GM23248 (cell line): ENCODE measurements at regions not wholly inside any gene's neighbourhood (a gene's known extent, or its start where the extent isn't known, plus 50 kb on each side); places are given as distances from the start of the nearest gene placed in this dataset.

Experiments
- DNase-seq: peaks from one replicate; pipeline ENCODE4 v3.0.0-alpha.2; 2015
- H2AFZ ChIP-seq: fragments of 200-600 bp; sonication (generic); 2 replicates; pipeline ENCODE4 v1.6.1; 2016; ENCODE audit warnings: antibody characterized with exemption
- H3F3A ChIP-seq: fragments of 200-600 bp; sonication (generic); 2 replicates; pipeline ENCODE4 v1.6.1; 2016; ENCODE audit warnings: mild to moderate bottlenecking, antibody characterized with exemption, mixed run types; ENCODE audit not compliant: insufficient read depth
- H3K27ac ChIP-seq: fragments of 200-600 bp; sonication (generic); 2 replicates; pipeline ENCODE4 v1.5.1; 2016; ENCODE audit warnings: mild to moderate bottlenecking
- H3K27me3 ChIP-seq: fragments of 200-600 bp; sonication (generic); replicated peaks from 2 replicates; pipeline ENCODE4 v1.6.1; 2016; ENCODE audit warnings: mild to moderate bottlenecking; ENCODE audit not compliant: insufficient read depth
- H3K36me3 ChIP-seq: fragments of 200-600 bp; sonication (generic); 2 replicates; pipeline ENCODE4 v1.6.1; 2016; ENCODE audit warnings: low read depth, mild to moderate bottlenecking
- H3K4me1 ChIP-seq: fragments of 200-600 bp; sonication (generic); 2 replicates; pipeline ENCODE4 v1.6.1; 2016; ENCODE audit warnings: mild to moderate bottlenecking; ENCODE audit not compliant: insufficient read depth
- H3K4me2 ChIP-seq: fragments of 200-600 bp; sonication (generic); one replicate; pipeline ENCODE4 v1.6.1; 2016; ENCODE audit warnings: mild to moderate bottlenecking; ENCODE audit not compliant: unreplicated experiment
- H3K4me3 ChIP-seq: fragments of 200-600 bp; sonication (generic); 2 replicates; pipeline ENCODE4 v1.5.1; 2016; ENCODE audit warnings: mild to moderate bottlenecking
- H3K79me2 ChIP-seq: fragments of 200-600 bp; sonication (generic); 2 replicates; pipeline ENCODE4 v1.6.1; 2016; ENCODE audit warnings: mild to moderate bottlenecking; ENCODE audit not compliant: insufficient read depth
- H3K9ac ChIP-seq: fragments of 200-600 bp; sonication (generic); 2 replicates; pipeline ENCODE4 v1.6.1; 2016; ENCODE audit warnings: mild to moderate bottlenecking
- H3K9me2 ChIP-seq: fragments of 200-600 bp; sonication (generic); 2 replicates; pipeline ENCODE4 v1.6.1; 2016; ENCODE audit warnings: mixed run types, mild to moderate bottlenecking, moderate library complexity; ENCODE audit not compliant: insufficient read depth
- H3K9me3 ChIP-seq: fragments of 200-600 bp; sonication (generic); one replicate; pipeline ENCODE4 v1.6.1; 2017; ENCODE audit warnings: low read depth
- H4K20me1 ChIP-seq: fragments of 200-600 bp; sonication (generic); 2 replicates; pipeline ENCODE4 v1.6.0; 2016; ENCODE audit not compliant: insufficient read depth
- EZH2 ChIP-seq: fragments of 200-600 bp; sonication (generic); IDR thresholded peaks from 2 replicates; pipeline ENCODE4 v1.6.1; 2018; ENCODE audit warnings: antibody characterized with exemption, mild to moderate bottlenecking; ENCODE audit not compliant: insufficient read depth, poor library complexity, severe bottlenecking
- EZH2phosphoT487 ChIP-seq: fragments of 200-600 bp; sonication (generic); IDR thresholded peaks from 2 replicates; pipeline ENCODE4 v1.6.1; 2018; ENCODE audit warnings: antibody characterized with exemption, moderate library complexity, mild to moderate bottlenecking, low read depth; ENCODE audit not compliant: insufficient read depth
- WGBS, 2 experiments: methylation state at CpG; one replicate each; pipeline ENCODE4 v1.1.6; 2015 to 2017; ENCODE audit warnings: low lambda C conversion rate in 2 of 2, low coverage in 1 of 2; ENCODE audit errors: missing lambda C conversion rate in 2 of 2; 5-methylcytosine and 5-hydroxymethylcytosine counted together
- in situ Hi-C: fragments of 300-500 bp; cut with MboI; formaldehyde crosslinking; loops from 2 replicates; pipeline ENCODE4 v1.15.0; 2020

- H3K27ac ChIP-seq, result no peak overlapping the region
- H3K36me3 ChIP-seq, result no peaks in the 10 kb centered on the region
- H3K79me2 ChIP-seq, result no peaks in the 10 kb centered on the region
- H3K9ac ChIP-seq, result no peak overlapping the region
- H3F3A ChIP-seq, result no peaks in the 10 kb centered on the region
- no peak overlapping the region for H2AFZ ChIP-seq
- no peaks in the 10 kb centered on the region for H4K20me1 ChIP-seq
- no peak overlapping the region for H3K4me3 ChIP-seq
- in situ Hi-C loops, result no loop called here
- H3K4me2 ChIP-seq, result no peak overlapping the region
- no peaks in the 10 kb centered on the region for H3K4me1 ChIP-seq
- 22% methylated on average over 17 of the region's 17 CpGs for WGBS, 2 experiments
- no peaks in the 10 kb centered on the region for H3K27me3 ChIP-seq
- no peak for DNase-seq
- H3K9me3 ChIP-seq, result no peaks in the 10 kb centered on the region
- TF ChIP-seq EZH2phosphoT487, result no peak
- no peak for TF ChIP-seq EZH2
- H3K9me2 ChIP-seq, result no peaks in the 10 kb centered on the region
Observed at GRCh38 chr2:2960441-2961133, 417.0 kb downstream of the EIPR1 start.

- H3K79me2 ChIP-seq, result no peaks in the 10 kb centered on the region
- H3K9me3 ChIP-seq, result peaks cover 5% of the 10 kb centered on the region
- no peaks in the 10 kb centered on the region for H3K27me3 ChIP-seq
- no peaks in the 10 kb centered on the region for H3F3A ChIP-seq
- no peak for DNase-seq
- no peak overlapping the region for H3K4me2 ChIP-seq
- no peaks in the 10 kb centered on the region for H4K20me1 ChIP-seq
- H3K4me1 ChIP-seq, result no peaks in the 10 kb centered on the region
- TF ChIP-seq EZH2phosphoT487, result no peak
- no peak for TF ChIP-seq EZH2
- no peak overlapping the region for H3K4me3 ChIP-seq
- in situ Hi-C loops, result no loop called here
- no peak overlapping the region for H3K9ac ChIP-seq
- H3K36me3 ChIP-seq, result no peaks in the 10 kb centered on the region
- no peaks in the 10 kb centered on the region for H3K9me2 ChIP-seq
- H2AFZ ChIP-seq, result no peak overlapping the region
- 24 to 25% methylated on average over 11 of the region's 11 CpGs for WGBS, 2 experiments
- no peak overlapping the region for H3K27ac ChIP-seq
Observed at GRCh38 chr2:2950403-2950952, 427.1 kb downstream of the EIPR1 start.

- H4K20me1 ChIP-seq, result no peaks in the 10 kb centered on the region
- H3F3A ChIP-seq, result no peaks in the 10 kb centered on the region
- no peak for DNase-seq
- H3K4me3 ChIP-seq, result no peak overlapping the region
- H3K79me2 ChIP-seq, result no peaks in the 10 kb centered on the region
- no peak overlapping the region for H3K4me2 ChIP-seq
- H3K27ac ChIP-seq, result no peak overlapping the region
- H3K27me3 ChIP-seq, result no peaks in the 10 kb centered on the region
- TF ChIP-seq EZH2phosphoT487 (no peak), EZH2 (no peak)
- no peaks in the 10 kb centered on the region for H3K4me1 ChIP-seq
- no peak overlapping the region for H3K9ac ChIP-seq
- no peaks in the 10 kb centered on the region for H3K36me3 ChIP-seq
- no peak overlapping the region for H2AFZ ChIP-seq
- H3K9me3 ChIP-seq, result no peaks in the 10 kb centered on the region
- no peaks in the 10 kb centered on the region for H3K9me2 ChIP-seq
- in situ Hi-C loops, result no loop called here
Observed at GRCh38 chr2:2947406-2947805, 430.2 kb downstream of the EIPR1 start.

GRCh38 chr2:2942906-2943305 is 434.7 kb downstream of the EIPR1 start:
- TF ChIP-seq EZH2 (no peak), EZH2phosphoT487 (no peak)
- H3F3A ChIP-seq, result no peaks in the 10 kb centered on the region
- H3K27me3 ChIP-seq, result no peaks in the 10 kb centered on the region
- 8 to 19% methylated on average over 4 of the region's 4 CpGs for WGBS, 2 experiments
- no peaks in the 10 kb centered on the region for H3K79me2 ChIP-seq
- no peak overlapping the region for H2AFZ ChIP-seq
- H3K9ac ChIP-seq, result no peak overlapping the region
- no peak overlapping the region for H3K27ac ChIP-seq
- DNase-seq, result no peak
- no peaks in the 10 kb centered on the region for H4K20me1 ChIP-seq
- no peak overlapping the region for H3K4me2 ChIP-seq
- in situ Hi-C loops, result no loop called here
- no peaks in the 10 kb centered on the region for H3K36me3 ChIP-seq
- no peak overlapping the region for H3K4me3 ChIP-seq
- H3K9me2 ChIP-seq, result no peaks in the 10 kb centered on the region
- H3K9me3 ChIP-seq, result no peaks in the 10 kb centered on the region
- no peaks in the 10 kb centered on the region for H3K4me1 ChIP-seq
